ENCODE measurements at regions not wholly inside any gene's neighbourhood (a gene's known extent, or its start where the extent isn't known, plus 50 kb on each side); places are given as distances from the start of the nearest gene placed in this dataset.

GRCh38 chr15:96947296-96948229 is 617.1 kb downstream of the NR2F2 start:
- Histone ChIP-seq H4K20me1 (ENCODE audit: control insufficient read depth, insufficient read depth, low read depth, low read length) (no peaks in the 10 kb centered on the region), H3F3A (ENCODE audit: control insufficient read depth, insufficient read depth) (no peaks in the 10 kb centered on the region), H3K27me3 (ENCODE audit: control insufficient read depth, low read length) (no peaks in the 10 kb centered on the region), H3K9me3 (ENCODE audit: control insufficient read depth, insufficient read depth, low read length) (no peaks in the 10 kb centered on the region), H3K4me2 (ENCODE audit: low read length) (no peak overlapping the region), H3K79me2 (ENCODE audit: control insufficient read depth, low read length) (no peaks in the 10 kb centered on the region), H3K9me2 (replicated peaks; ENCODE audit: control insufficient read depth, low read length) (no peaks in the 10 kb centered on the region), H3K4me3 (ENCODE audit: low read length) (no peak overlapping the region), H3K4me1 (ENCODE audit: control insufficient read depth, low read length) (no peaks in the 10 kb centered on the region), H3K36me3 (ENCODE audit: control insufficient read depth, low read length) (no peaks in the 10 kb centered on the region), H3K27ac (ENCODE audit: low read depth, low read length) (no peak overlapping the region)
- TF ChIP-seq EZH2phosphoT487 (IDR thresholded peaks at IDR 0.05; ENCODE audit: borderline replicate concordance, low read length) (no peak), CTCF (IDR thresholded peaks at IDR 0.05; ENCODE audit: low read depth, low read length, poor library complexity, severe bottlenecking) (no peak)

DNA sequence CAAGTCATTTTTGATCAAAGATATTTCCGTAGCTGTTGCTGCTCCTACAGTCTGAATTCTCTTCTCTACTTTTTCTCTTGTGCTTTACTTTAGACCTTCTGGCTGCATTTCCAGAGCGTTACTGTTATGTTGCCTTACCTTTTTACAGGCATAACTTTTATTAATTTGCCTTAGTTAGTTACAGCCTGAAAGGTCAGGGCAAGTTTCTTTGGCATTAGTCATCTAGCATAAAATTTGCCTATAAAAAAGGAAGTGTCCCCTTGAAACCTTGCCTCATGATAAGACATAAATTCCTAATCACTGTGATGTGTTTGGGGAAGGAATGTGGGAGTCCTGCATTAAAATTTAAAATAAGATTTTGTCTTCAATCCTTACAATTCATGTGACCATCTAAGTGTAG is 618.5 kb downstream of the NR2F2 start:
- no peaks in the 10 kb centered on the region for H3K36me3 ChIP-seq (ENCODE audit: control insufficient read depth, low read length)
- no peak overlapping the region for H3K27ac ChIP-seq (ENCODE audit: low read depth, low read length)
- H3K9me3 ChIP-seq (ENCODE audit: control insufficient read depth, insufficient read depth, low read length): no peaks in the 10 kb centered on the region
- no peaks in the 10 kb centered on the region for H3K27me3 ChIP-seq (ENCODE audit: control insufficient read depth, low read length)
- H4K20me1 ChIP-seq (ENCODE audit: control insufficient read depth, insufficient read depth, low read depth, low read length): no peaks in the 10 kb centered on the region
- no peaks in the 10 kb centered on the region for H3K9me2 ChIP-seq (replicated peaks; ENCODE audit: control insufficient read depth, low read length)
- H3K4me2 ChIP-seq (ENCODE audit: low read length): no peak overlapping the region
- no peaks in the 10 kb centered on the region for H3F3A ChIP-seq (ENCODE audit: control insufficient read depth, insufficient read depth)
- TF ChIP-seq EZH2phosphoT487 (IDR thresholded peaks at IDR 0.05; ENCODE audit: borderline replicate concordance, low read length): no peak
- TF ChIP-seq CTCF (IDR thresholded peaks at IDR 0.05; ENCODE audit: low read depth, low read length, poor library complexity, severe bottlenecking): no peak
- no peak overlapping the region for H3K4me3 ChIP-seq (ENCODE audit: low read length)
- no peaks in the 10 kb centered on the region for H3K4me1 ChIP-seq (ENCODE audit: control insufficient read depth, low read length)
- H3K79me2 ChIP-seq (ENCODE audit: control insufficient read depth, low read length): no peaks in the 10 kb centered on the region

DNA sequence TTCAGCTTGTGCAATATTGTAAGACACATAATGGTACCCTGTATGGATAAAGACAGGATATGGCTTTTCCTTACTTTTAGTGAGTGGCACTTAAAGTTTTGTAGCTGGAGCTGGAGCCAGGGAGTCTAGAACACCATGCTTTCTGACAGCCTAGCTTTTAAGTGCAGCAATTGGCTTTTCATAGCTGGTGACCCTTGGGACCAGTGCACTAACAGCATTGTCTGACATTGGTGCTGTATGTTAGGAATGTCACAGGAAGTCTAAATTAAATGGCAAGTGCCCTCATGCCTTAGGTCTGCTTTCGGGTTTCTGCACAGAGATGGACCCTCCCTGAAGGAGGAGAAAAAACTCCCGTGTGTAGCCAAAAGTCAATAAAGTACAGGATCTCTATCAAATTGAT is 628.2 kb downstream of the NR2F2 start:
- TF ChIP-seq CTCF (IDR thresholded peaks at IDR 0.05; ENCODE audit: low read depth, low read length, poor library complexity, severe bottlenecking) (no peak), EZH2phosphoT487 (IDR thresholded peaks at IDR 0.05; ENCODE audit: borderline replicate concordance, low read length) (no peak)
- Histone ChIP-seq H3K36me3 (ENCODE audit: control insufficient read depth, low read length) (no peaks in the 10 kb centered on the region), H4K20me1 (ENCODE audit: control insufficient read depth, insufficient read depth, low read depth, low read length) (no peaks in the 10 kb centered on the region), H3K4me2 (ENCODE audit: low read length) (no peak overlapping the region), H3K79me2 (ENCODE audit: control insufficient read depth, low read length) (no peaks in the 10 kb centered on the region), H3F3A (ENCODE audit: control insufficient read depth, insufficient read depth) (no peaks in the 10 kb centered on the region), H3K4me1 (ENCODE audit: control insufficient read depth, low read length) (no peaks in the 10 kb centered on the region), H3K27ac (ENCODE audit: low read depth, low read length) (no peak overlapping the region), H3K4me3 (ENCODE audit: low read length) (no peak overlapping the region), H3K9me2 (replicated peaks; ENCODE audit: control insufficient read depth, low read length) (no peaks in the 10 kb centered on the region), H3K9me3 (ENCODE audit: control insufficient read depth, insufficient read depth, low read length) (no peaks in the 10 kb centered on the region; the same call in 1 of the 2 replicates), H3K27me3 (ENCODE audit: control insufficient read depth, low read length) (no peaks in the 10 kb centered on the region)
